Occipital lobe (tissue), 1 donor: ENCODE measurements at regions not wholly inside any gene's neighbourhood (a gene's known extent, or its start where the extent isn't known, plus 50 kb on each side); places are given as distances from the start of the nearest gene placed in this dataset.

Source experiments
- DNase-seq: peaks from one replicate; lab custom pipeline; 2025; lab: John Stamatoyannopoulos, UW

- DNase-seq = no peak
Observed at GRCh38 chr1:193588311-193589082, 402.1 kb upstream of the B3GALT2 start.

GRCh38 chr1:193584731-193585239 lies 398.4 kb upstream of the B3GALT2 start:
- DNase-seq = no peak

DNA sequence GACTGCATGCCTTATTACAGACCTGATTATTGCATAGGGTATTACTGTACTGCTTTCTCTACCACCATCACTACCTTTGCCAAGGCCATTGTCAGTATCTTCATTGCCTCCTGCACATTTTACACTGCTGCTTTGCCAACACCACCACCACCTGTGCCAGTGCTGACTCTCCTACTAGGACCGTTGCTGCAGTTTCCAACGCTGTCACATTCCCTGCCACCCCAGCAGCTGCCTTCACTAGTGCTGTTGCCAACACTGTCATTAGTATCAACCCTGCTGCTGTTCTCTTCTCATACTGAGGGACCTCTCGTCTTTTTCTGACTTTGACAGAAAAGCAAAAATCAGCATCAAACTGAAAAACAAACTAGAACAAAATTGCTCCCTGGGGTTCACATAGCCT lies 394.9 kb upstream of the B3GALT2 start:
- no peak for DNase-seq

DNA sequence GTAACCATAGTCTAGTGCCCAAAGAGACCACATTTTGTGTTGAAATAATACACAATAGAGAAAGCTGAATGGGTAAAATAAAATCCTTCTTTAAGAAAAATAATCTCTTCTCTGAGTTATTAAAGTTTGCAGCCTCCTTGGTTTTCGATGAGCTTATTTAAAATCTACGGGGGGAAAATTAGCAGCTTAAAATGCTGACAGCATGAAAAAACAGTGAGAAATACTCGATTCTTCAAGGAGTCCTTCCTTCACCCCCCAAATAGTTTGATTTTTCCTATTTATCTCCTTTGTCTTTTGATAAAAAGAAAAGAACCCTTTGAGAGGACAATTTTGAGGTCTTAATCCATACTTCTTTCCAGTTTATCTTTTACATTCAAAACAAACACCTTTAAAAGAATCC lies 394.0 kb upstream of the B3GALT2 start:
- no peak for DNase-seq

GRCh38 chr1:193579323-193579722 lies 392.9 kb upstream of the B3GALT2 start:
- DNase-seq = no peak

GRCh38 chr1:193574913-193575312 lies 388.5 kb upstream of the B3GALT2 start:
- DNase-seq = no peak

GRCh38 chr1:193569983-193570269 lies 383.5 kb upstream of the B3GALT2 start:
- no peak for DNase-seq

GRCh38 chr1:193569096-193569982 lies 382.9 kb upstream of the B3GALT2 start:
- DNase-seq = no peak

- no peak for DNase-seq
Observed at GRCh38 chr1:193568512-193568911, 382.1 kb upstream of the B3GALT2 start.

- DNase-seq = no peak
Observed at GRCh38 chr1:193567937-193568336, 381.5 kb upstream of the B3GALT2 start.

- no peak for DNase-seq
Observed at GRCh38 chr1:193566735-193567134, 380.3 kb upstream of the B3GALT2 start.

DNA sequence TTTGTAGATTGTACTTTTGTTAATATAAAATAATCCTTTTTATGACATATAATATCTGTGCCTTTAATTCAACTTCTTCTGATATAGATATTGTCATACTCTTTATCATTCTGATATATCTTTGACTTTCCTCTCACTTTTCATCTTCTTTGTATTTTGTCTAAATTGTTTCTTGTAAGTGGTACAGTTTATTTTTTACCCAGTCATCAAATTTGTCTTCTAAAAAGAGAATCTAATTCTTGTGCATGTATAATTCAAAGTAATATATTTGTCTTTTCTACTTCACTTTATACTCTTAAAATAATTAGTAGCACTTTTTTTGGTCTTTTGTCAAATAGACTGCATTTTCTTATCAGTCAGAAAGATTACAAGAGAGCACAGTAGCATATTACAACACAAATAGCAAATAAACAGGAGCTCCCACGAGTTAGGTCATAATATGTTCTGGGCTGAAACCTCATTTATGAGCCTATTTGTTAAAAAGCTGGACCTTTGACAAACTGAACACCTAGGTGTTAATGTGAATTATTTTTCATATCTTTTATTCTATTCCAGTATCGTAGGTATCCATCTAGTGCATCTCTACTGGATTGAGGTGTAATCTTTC lies 379.7 kb upstream of the B3GALT2 start:
- DNase-seq = no peak

DNA sequence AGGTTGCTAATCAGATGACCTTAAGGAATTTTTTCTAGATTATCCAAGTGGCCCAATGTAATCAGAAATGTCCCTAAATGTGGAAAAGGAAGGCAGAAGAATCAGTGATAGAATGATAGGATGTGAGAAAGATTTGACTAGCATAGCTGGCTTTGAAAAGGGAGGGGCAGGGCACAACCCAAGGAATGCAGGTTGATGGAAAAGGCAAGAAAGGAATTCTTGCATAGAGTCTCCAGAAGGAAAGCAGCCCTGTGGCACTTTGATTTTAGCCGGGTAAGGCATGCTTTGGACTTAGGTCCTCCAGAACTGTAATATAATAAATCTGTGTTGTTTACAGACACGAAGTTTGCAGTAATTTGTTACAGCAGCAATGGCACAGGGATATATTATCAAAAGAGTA lies 375.7 kb upstream of the B3GALT2 start:
- no peak for DNase-seq

DNA sequence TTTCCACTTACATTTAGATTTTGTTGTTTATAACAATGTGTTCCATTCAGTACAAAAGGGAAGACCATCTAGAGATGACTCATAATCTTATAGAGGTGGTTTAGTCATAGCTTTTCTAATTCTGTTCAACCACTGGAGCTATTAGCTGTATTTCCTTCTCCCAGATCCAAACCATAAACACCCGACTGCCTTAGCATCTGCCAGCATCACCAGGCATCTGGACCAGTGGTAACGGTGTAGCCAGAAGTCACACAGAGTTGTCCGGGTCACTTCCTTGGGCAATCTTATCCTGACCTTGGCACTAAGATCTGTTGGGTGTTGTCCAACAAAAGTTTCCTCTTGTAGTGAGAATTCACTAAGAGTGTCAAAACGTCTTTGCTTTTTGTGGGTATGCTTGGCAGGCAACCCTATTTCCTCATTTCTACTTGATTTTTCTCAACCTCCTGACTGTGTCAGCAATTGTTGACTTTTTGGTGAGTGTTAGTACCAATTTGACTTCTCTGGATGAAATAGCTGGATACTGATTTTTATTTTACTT lies 372.1 kb upstream of the B3GALT2 start:
- DNase-seq = no peak

DNA sequence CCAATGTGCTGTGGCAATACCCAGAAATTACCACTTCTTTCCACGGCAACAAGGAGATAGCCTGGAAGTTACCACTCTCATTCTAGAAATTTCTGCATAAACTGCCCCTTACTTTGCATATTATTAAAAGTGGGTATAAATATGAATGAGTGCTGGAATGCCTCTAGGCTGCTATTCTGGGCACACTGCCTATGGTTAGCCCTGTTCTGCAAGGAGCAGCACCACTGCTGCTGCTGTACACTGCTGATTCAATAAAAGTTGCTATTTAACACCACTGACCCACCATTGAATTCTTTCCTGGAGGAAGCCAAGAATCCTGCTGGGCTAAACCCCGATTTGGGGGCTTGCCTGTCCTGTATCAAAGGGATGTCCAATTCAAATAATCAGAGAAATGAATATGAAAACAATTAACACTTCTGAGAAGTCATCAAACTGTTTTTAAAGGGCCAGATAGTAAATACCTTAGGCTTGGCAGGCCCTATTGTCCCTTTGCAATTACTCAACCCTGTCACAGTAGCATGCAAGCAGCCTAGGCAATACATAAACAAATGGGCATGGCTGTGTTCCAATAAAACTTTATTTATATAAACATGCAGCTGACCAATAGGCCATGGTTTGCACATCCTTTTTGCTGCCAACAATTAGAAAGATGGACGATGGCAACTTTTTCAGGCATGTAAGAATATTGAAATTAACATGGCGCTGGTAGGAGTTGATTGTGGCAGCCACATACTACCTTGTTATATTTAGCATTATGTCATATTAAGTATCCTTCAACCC lies 369.4 kb upstream of the B3GALT2 start:
- DNase-seq = no peak

- no peak for DNase-seq
Observed at GRCh38 chr1:193553564-193553963, 367.2 kb upstream of the B3GALT2 start.

- no peak for DNase-seq
Observed at GRCh38 chr1:193552274-193552673, 365.9 kb upstream of the B3GALT2 start.

- no peak for DNase-seq
Observed at GRCh38 chr1:193549081-193549480, 362.7 kb upstream of the B3GALT2 start.

GRCh38 chr1:193545171-193545570 lies 358.8 kb upstream of the B3GALT2 start:
- DNase-seq = no peak

DNA sequence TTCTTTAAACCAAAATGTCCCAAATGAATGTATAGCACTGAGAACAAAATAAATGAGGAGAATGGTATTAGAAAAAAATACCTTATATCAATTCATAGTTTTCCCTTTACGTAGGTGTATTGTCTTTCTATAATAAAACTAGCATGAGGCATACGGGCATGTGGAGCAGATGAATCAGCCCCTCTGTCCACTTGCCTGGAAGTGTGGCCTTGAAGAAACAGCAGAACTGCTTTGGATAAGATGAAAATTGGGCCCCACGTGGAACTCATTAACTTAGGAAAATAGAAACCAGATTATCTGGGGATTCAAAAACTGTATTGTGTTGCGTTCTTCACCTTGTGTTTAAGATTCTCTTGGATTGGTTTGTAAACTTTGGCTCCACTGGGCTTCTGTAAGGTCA lies 356.8 kb upstream of the B3GALT2 start:
- no peak for DNase-seq

DNA sequence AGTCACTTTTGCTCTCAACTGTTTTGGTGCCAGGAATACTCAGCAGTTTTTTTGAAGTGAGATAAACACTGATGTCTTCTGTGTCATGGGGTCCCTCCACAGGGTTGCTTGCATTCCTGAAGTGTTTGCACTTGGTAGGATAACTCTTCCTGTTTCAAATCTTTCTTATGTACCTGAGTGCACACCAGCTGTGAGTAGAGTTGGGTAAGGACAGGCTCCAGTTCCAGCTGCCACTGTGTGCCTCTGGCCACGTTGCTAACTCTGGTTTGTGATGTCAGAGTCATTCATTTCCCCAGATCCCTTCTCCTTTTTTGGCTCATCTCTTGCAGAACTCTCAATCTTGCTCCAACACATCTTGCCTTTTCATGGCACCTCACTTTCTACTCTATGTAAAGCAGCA lies 356.3 kb upstream of the B3GALT2 start:
- DNase-seq = no peak
